Upper lobe of right lung (tissue), 1 donor: ENCODE measurements at regions not wholly inside any gene's neighbourhood (a gene's known extent, or its start where the extent isn't known, plus 50 kb on each side); places are given as distances from the start of the nearest gene placed in this dataset.

Source experiments
- ATAC-seq: fragments of 200-7000 bp; cut with Tn5 transposase; one replicate; pipeline ENCODE4 v1.9.1; 2020; ENCODE audit warnings: mild to moderate bottlenecking, moderate library complexity
- DNase-seq: peaks from one replicate; pipeline ENCODE4 v3.0.0-alpha.2; 2020
- H3K27ac ChIP-seq: fragments of 200-600 bp; one replicate; pipeline ENCODE4 v1.8.0; 2022
- H3K27me3 ChIP-seq: fragments of 200-600 bp; one replicate; pipeline ENCODE4 v1.8.0; 2022; ENCODE audit warnings: mild to moderate bottlenecking
- H3K36me3 ChIP-seq: fragments of 200-600 bp; one replicate; pipeline ENCODE4 v1.8.0; 2022
- H3K4me1 ChIP-seq: fragments of 200-600 bp; one replicate; pipeline ENCODE4 v1.8.0; 2022
- H3K4me3 ChIP-seq: fragments of 200-600 bp; one replicate; pipeline ENCODE4 v1.8.0; 2022; ENCODE audit warnings: mild to moderate bottlenecking
- H3K9me3 ChIP-seq: fragments of 200-600 bp; one replicate; pipeline ENCODE4 v1.8.0; 2022
- intact Hi-C: fragments of 100-400 bp; cut with DNase I; formaldehyde crosslinking; loops from one replicate; pipeline ENCODE4 v1.11.0; 2022
- TF ChIP-seq, protein P1 (sequence below): fragments of 200-600 bp; IDR thresholded peaks from one replicate; pipeline ENCODE4 v1.8.0; 2022; ENCODE audit warnings: antibody characterized with exemption
- donor health status: DM: no; HTN: yes; CAD: no; lungs with severe emphysema.

DNA sequence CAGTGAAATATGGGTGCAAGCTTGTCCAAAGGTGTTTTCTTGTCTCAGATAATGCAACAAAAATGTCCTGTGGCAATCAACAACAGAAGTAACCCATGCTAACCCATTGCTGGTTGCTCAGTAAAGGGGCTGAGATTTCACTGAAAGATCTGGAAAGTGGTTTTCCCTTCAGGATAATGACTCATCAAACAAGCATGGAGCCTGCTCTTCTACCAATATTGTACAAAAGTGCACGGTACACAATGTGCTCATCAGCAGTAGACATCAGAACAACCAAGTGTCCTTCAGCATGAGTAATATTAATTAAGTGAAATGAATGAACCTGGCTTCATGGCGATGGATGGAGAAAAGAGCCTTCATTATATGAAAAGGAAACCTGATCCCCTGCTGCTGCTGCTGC is 287.1 kb upstream of the NEBL start:
- Histone ChIP-seq H3K27me3 (no peaks in the 10 kb centered on the region), H3K4me3 (no peak overlapping the region), H3K27ac (no peak overlapping the region), H3K4me1 (no peaks in the 10 kb centered on the region), H3K36me3 (no peaks in the 10 kb centered on the region), H3K9me3 (no peaks in the 10 kb centered on the region)
- no peak for ATAC-seq
- DNase-seq, result no peak
- intact Hi-C loops, result no loop called here
- TF ChIP-seq, protein P1, sequence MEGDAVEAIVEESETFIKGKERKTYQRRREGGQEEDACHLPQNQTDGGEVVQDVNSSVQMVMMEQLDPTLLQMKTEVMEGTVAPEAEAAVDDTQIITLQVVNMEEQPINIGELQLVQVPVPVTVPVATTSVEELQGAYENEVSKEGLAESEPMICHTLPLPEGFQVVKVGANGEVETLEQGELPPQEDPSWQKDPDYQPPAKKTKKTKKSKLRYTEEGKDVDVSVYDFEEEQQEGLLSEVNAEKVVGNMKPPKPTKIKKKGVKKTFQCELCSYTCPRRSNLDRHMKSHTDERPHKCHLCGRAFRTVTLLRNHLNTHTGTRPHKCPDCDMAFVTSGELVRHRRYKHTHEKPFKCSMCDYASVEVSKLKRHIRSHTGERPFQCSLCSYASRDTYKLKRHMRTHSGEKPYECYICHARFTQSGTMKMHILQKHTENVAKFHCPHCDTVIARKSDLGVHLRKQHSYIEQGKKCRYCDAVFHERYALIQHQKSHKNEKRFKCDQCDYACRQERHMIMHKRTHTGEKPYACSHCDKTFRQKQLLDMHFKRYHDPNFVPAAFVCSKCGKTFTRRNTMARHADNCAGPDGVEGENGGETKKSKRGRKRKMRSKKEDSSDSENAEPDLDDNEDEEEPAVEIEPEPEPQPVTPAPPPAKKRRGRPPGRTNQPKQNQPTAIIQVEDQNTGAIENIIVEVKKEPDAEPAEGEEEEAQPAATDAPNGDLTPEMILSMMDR, result no peak

DNA sequence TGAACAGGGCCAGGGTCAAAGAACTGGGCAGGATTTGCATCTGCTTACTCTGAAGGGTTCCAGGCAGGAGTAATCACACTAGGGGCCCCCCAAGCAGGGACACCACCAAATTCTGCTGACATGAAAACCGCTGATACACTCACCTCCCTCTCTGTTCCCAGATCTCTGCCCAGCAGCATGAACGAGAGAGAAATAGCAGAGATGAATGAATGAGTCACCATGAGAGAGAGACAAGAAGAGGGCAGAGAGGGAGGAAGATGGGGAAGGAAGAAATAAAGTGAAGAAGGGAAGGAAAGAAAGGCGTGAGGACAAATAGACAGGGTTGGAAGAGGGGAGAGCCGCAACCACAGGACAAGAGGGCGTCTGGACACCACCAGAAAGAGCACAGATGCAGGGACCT is 285.9 kb upstream of the NEBL start:
- intact Hi-C loops, result no loop called here
- DNase-seq, result no peak
- TF ChIP-seq, protein P1, result no peak
- H3K27me3 ChIP-seq, result no peaks in the 10 kb centered on the region
- ATAC-seq, result no peak
- no peak overlapping the region for H3K4me3 ChIP-seq
- no peaks in the 10 kb centered on the region for H3K9me3 ChIP-seq
- H3K36me3 ChIP-seq, result no peaks in the 10 kb centered on the region
- no peaks in the 10 kb centered on the region for H3K4me1 ChIP-seq
- H3K27ac ChIP-seq, result no peak overlapping the region

DNA sequence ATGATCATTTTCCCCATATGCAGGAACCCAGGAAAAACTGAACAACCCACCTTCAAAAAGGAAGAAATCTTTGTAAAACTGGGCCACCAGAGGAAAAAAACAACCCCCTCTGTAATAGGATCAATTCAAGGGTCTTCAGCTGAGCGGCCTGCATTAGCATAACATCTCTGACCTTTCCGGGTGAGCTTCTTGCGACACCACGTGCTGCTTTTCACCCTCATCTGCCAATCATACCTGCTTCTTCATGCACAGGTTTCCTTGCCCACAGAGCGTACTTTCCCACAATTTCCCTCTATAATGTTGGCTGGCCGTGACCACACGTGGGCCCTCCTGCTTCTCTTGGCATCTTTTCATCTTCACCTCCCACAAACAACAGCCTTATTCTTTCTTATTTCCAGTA is 284.3 kb upstream of the NEBL start:
- H3K27ac ChIP-seq, result no peak overlapping the region
- intact Hi-C loops, result no loop called here

DNA sequence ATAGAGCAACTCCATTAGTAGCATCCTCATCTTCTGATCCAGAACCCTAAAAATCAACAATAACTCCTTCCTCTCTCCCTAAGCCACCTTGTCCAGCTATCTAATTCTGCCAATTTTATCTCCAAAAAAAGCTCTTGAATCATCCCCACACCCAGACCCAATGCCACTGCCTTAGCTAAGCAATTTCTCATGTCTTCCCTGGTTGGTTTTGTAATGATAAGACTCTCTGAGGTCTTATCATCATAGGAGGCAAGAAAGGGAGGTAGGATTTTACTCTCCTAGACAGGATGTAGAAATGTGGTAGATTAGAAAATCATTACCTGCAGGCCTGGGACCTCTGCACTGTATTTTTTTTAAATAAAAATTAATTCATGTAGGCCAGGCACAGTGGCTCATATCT is 283.5 kb upstream of the NEBL start:
- intact Hi-C loops, result no loop called here
- Histone ChIP-seq H3K4me1 (no peaks in the 10 kb centered on the region), H3K9me3 (no peaks in the 10 kb centered on the region), H3K27ac (no peak overlapping the region), H3K27me3 (no peaks in the 10 kb centered on the region), H3K4me3 (no peak overlapping the region), H3K36me3 (no peaks in the 10 kb centered on the region)
- TF ChIP-seq, protein P1, result no peak
- ATAC-seq (no peak), DNase-seq (no peak)

More for the DNA sequence above, 284.3 kb upstream of the NEBL start:
- no peak for DNase-seq
- Histone ChIP-seq H3K27me3 (no peaks in the 10 kb centered on the region), H3K9me3 (no peaks in the 10 kb centered on the region), H3K4me3 (no peak overlapping the region), H3K36me3 (no peaks in the 10 kb centered on the region), H3K4me1 (no peaks in the 10 kb centered on the region)
- ATAC-seq, result no peak
- TF ChIP-seq, protein P1, result no peak

DNA sequence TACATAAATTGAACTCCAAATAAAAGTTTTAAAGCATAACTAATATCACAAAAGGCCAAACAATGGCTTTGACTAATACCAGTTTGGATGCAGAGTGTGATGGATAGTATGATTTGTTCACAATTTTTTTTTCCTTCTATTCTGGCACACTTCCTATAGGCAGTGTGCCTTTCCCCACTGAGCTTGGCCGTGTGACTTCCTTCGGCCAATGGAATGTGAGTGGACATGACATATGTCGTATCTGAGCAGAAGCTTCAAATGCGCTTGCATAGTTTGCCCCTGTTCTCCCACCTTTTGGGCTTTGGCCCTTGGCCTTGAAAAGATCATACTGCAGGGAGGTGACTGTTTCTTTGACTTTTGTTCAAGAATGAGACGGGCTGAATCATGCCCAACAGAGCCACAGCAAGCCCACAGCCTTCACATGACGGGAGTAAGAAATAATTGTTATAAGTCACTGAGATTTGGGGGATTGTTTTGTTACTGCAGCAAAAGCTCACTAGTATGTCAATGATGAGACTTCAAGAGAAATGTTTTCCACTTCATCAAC is 279.9 kb upstream of the NEBL start:
- Histone ChIP-seq H3K27ac (no peak overlapping the region), H3K4me3 (no peak overlapping the region), H3K36me3 (no peaks in the 10 kb centered on the region), H3K9me3 (no peaks in the 10 kb centered on the region), H3K27me3 (peaks cover 9% of the 10 kb centered on the region), H3K4me1 (no peaks in the 10 kb centered on the region)
- intact Hi-C loops, result no loop called here
- ATAC-seq (no peak), DNase-seq (no peak)
- TF ChIP-seq, protein P1, result no peak

DNA sequence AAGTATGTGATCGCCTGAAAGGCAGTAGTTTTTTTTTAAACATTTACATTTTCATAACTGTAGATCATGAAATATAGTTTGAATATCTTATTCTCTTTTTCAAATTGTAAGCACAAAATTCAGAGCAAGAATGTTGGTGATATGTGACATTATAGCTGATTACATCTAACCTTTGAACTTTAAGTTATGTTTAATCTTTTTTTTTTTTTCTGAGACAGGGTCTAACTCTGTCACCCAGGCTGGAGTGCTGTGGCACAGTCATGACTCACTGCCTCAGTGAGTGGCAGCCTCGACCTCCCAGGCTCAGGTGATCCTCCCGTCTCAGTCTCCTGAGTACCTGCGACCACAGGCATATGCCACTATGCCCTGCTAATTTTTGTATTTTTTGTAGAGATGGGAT is 278.7 kb upstream of the NEBL start:
- ATAC-seq (no peak), DNase-seq (no peak)
- Histone ChIP-seq H3K4me3 (no peak overlapping the region), H3K27ac (peak overlapping the region; percentile 88), H3K9me3 (no peaks in the 10 kb centered on the region), H3K36me3 (no peaks in the 10 kb centered on the region), H3K27me3 (peaks cover 12% of the 10 kb centered on the region), H3K4me1 (no peaks in the 10 kb centered on the region)
- TF ChIP-seq, protein P1, result no peak
- intact Hi-C loops, result no loop called here
